H1 (cell line): ENCODE measurements at regions not wholly inside any gene's neighbourhood (a gene's known extent, or its start where the extent isn't known, plus 50 kb on each side); places are given as distances from the start of the nearest gene placed in this dataset.

ENCODE experiments used
- CTCF ChIA-PET: fragments of 300-600 bp; sonication (Branson Sonifier 250); formaldehyde crosslinking; loops from one replicate; lab custom pipeline; 2021; ENCODE audit not compliant: partially characterized antibody; lab: Charles Lee
- POLR2A ChIA-PET: fragments of 300-600 bp; sonication (Branson Sonifier 250); formaldehyde crosslinking; loops from one replicate; lab custom pipeline; 2021; ENCODE audit warnings: inconsistent platforms; ENCODE audit not compliant: partially characterized antibody; lab: Charles Lee
- DNase-seq, 2 experiments: peaks; one replicate each; pipeline versions ENCODE4 v3.0.0 to v3.0.0-alpha.2; 2010 to 2022; ENCODE audit warnings: low spot score in 2 of 2, low read depth in 1 of 2, mixed read lengths in 1 of 2
- FAIRE-seq: peaks from 2 replicates; lab custom pipeline; 2011; peaks lifted over from hg19 to GRCh38; lab: Jason Lieb, UNC
- H2AFZ ChIP-seq: 2 replicates; pipeline ENCODE4 v1.8.1; 2012; ENCODE audit warnings: low read length, inconsistent platforms
- H2AK5ac ChIP-seq: 2 replicates; pipeline ENCODE4 v1.6.1; 2013; ENCODE audit warnings: low read depth, low read length
- H2BK120ac ChIP-seq: replicated peaks from 2 replicates; pipeline ENCODE3; 2013; ENCODE audit warnings: low read depth, low read length, inconsistent platforms
- H2BK12ac ChIP-seq: 2 replicates; pipeline ENCODE4 v1.6.1; 2013; ENCODE audit warnings: low read depth, low read length
- H2BK15ac ChIP-seq: 2 replicates; pipeline ENCODE4 v1.6.1; 2013; ENCODE audit warnings: low read length
- H2BK20ac ChIP-seq: 2 replicates; pipeline ENCODE4 v1.6.1; 2013; ENCODE audit warnings: low read length
- H2BK5ac ChIP-seq: 2 replicates; pipeline ENCODE4 v1.6.1; 2013; ENCODE audit warnings: low read depth, low read length
- H3K14ac ChIP-seq: 2 replicates; pipeline ENCODE4 v1.6.1; 2013; ENCODE audit warnings: inconsistent platforms; ENCODE audit not compliant: insufficient read length
- H3K18ac ChIP-seq: 2 replicates; pipeline ENCODE4 v1.6.1; 2013; ENCODE audit warnings: low read length; ENCODE audit errors: extremely low read depth
- H3K23ac ChIP-seq: 2 replicates; pipeline ENCODE4 v1.6.1; 2013; ENCODE audit warnings: inconsistent platforms; ENCODE audit not compliant: insufficient read length
- H3K23me2 ChIP-seq: 2 replicates; pipeline ENCODE4 v1.6.1; 2013; ENCODE audit warnings: low read depth, low read length
- H3K27ac ChIP-seq: 2 replicates; pipeline ENCODE4 v1.6.1; 2011; ENCODE audit warnings: low read depth, low read length, inconsistent platforms
- H3K27me3 ChIP-seq, 4 experiments: replicated peaks in 1 of 4; 1 replicate in 1 of 4; 2 replicates in 3 of 4; pipeline versions ENCODE4 v1.6.1 to v1.8.1; 2011 to 2013; ENCODE audit warnings: low read length in 3 of 4, mild to moderate bottlenecking in 3 of 4, inconsistent platforms in 2 of 4, mixed read lengths in 2 of 4, moderate library complexity in 1 of 4; ENCODE audit not compliant: control insufficient read depth in 3 of 4, insufficient read depth in 3 of 4; ENCODE audit errors: extremely low read depth in 1 of 4
- H3K36me3 ChIP-seq, 4 experiments: 2 replicates each; pipeline versions ENCODE4 v1.6.1 to v1.8.1; 2011 to 2013; ENCODE audit warnings: mild to moderate bottlenecking in 4 of 4, low read length in 3 of 4, moderate library complexity in 2 of 4, control low read depth in 1 of 4, inconsistent platforms in 1 of 4; ENCODE audit not compliant: insufficient read depth in 4 of 4, control insufficient read depth in 2 of 4
- H3K4ac ChIP-seq: replicated peaks from 2 replicates; pipeline ENCODE3; 2013; ENCODE audit warnings: low read length, low read depth, mixed read lengths, inconsistent platforms; ENCODE audit not compliant: insufficient read length
- H3K4me1 ChIP-seq, 4 experiments: replicated peaks in 1 of 4; 1 replicate in 1 of 4; 2 replicates in 3 of 4; pipeline versions ENCODE4 v1.6.1 to v1.8.1; 2011 to 2013; ENCODE audit warnings: low read length in 3 of 4, inconsistent platforms in 2 of 4, mixed read lengths in 1 of 4; ENCODE audit not compliant: insufficient read depth in 4 of 4, control insufficient read depth in 3 of 4
- H3K4me2 ChIP-seq, 2 experiments: 2 replicates each; pipeline versions ENCODE4 v1.6.1 to v1.8.1; 2011 to 2013; ENCODE audit warnings: low read depth in 2 of 2, low read length in 2 of 2, control low read depth in 1 of 2, inconsistent platforms in 1 of 2, mild to moderate bottlenecking in 1 of 2; ENCODE audit not compliant: insufficient read depth in 1 of 2
- H3K4me3 ChIP-seq, 4 experiments: fragments of 200-600, 300-600 bp in 1 of 4; sonication (generic), shearing (Covaris generic), sonication (Bioruptor Twin) in 1 of 4; 2 replicates each; pipeline versions ENCODE4 v1.5.1 to v1.8.1; 2011 to 2016; ENCODE audit warnings: low read length in 4 of 4, low read depth in 3 of 4, control low read depth in 2 of 4, inconsistent platforms in 2 of 4, mild to moderate bottlenecking in 2 of 4, mixed read lengths in 1 of 4, moderate library complexity in 1 of 4; ENCODE audit not compliant: insufficient read depth in 2 of 4; ENCODE audit errors: extremely low read depth in 1 of 4
- H3K56ac ChIP-seq: replicated peaks from 2 replicates; pipeline ENCODE3; 2013; ENCODE audit warnings: low read depth, mild to moderate bottlenecking, mixed read lengths, low read length, inconsistent platforms; ENCODE audit not compliant: insufficient read length
- H3K79me1 ChIP-seq: 2 replicates; pipeline ENCODE4 v1.6.1; 2013; ENCODE audit warnings: low read depth, low read length, control low read depth
- H3K79me2 ChIP-seq, 2 experiments: 2 replicates each; pipeline versions ENCODE4 v1.6.1 to v1.8.1; 2012 to 2013; ENCODE audit warnings: low read length in 2 of 2, mild to moderate bottlenecking in 2 of 2, inconsistent platforms in 1 of 2; ENCODE audit not compliant: insufficient read depth in 2 of 2, control insufficient read depth in 1 of 2
- H3K9ac ChIP-seq, 4 experiments: replicated peaks in 1 of 4; 1 replicate in 1 of 4; 2 replicates in 3 of 4; pipeline versions ENCODE4 v1.6.1 to v1.8.1; 2011 to 2013; ENCODE audit warnings: low read depth in 3 of 4, low read length in 3 of 4, control low read depth in 2 of 4, mild to moderate bottlenecking in 2 of 4, moderate library complexity in 2 of 4, inconsistent platforms in 1 of 4; ENCODE audit errors: extremely low read depth in 1 of 4
- H3K9me3 ChIP-seq, 2 experiments: 2 replicates each; pipeline versions ENCODE4 v1.6.1 to v1.8.1; 2012 to 2013; ENCODE audit warnings: mild to moderate bottlenecking in 2 of 2, moderate library complexity in 2 of 2, control low read depth in 1 of 2, inconsistent platforms in 1 of 2, low read depth in 1 of 2, low read length in 1 of 2, mixed read lengths in 1 of 2; ENCODE audit not compliant: insufficient read depth in 2 of 2
- H4K20me1 ChIP-seq, 2 experiments: replicated peaks in 1 of 2; 2 replicates each; pipeline versions ENCODE3 to v1.8.1; 2011 to 2013; ENCODE audit warnings: inconsistent platforms in 2 of 2, low read length in 2 of 2, mild to moderate bottlenecking in 1 of 2; ENCODE audit not compliant: insufficient read depth in 2 of 2, control insufficient read depth in 1 of 2
- H4K5ac ChIP-seq: 2 replicates; pipeline ENCODE4 v1.6.1; 2013; ENCODE audit warnings: low read length, low read depth, mixed read lengths, inconsistent platforms; ENCODE audit not compliant: insufficient read length
- H4K8ac ChIP-seq: 2 replicates; pipeline ENCODE4 v1.8.0; 2013; ENCODE audit warnings: mild to moderate bottlenecking, moderate library complexity, low read length, inconsistent platforms; ENCODE audit not compliant: insufficient read depth; ENCODE audit errors: extremely low read depth
- H4K91ac ChIP-seq: replicated peaks from 2 replicates; pipeline ENCODE3; 2013; ENCODE audit warnings: low read length, mixed read lengths, inconsistent platforms; ENCODE audit not compliant: insufficient read length
- BRCA1 ChIP-seq: IDR thresholded peaks from 2 replicates; pipeline ENCODE4 v1.6.1; 2012; ENCODE audit warnings: low read depth, low read length, improper control_type of control experiment
- EZH2 ChIP-seq: fragments of 200-600 bp; sonication (generic); IDR thresholded peaks from 2 replicates; pipeline ENCODE4 v1.7.1; 2012; ENCODE audit warnings: low read depth, mild to moderate bottlenecking, moderate library complexity, low read length, inconsistent platforms; ENCODE audit not compliant: severe bottlenecking
- HDAC2 ChIP-seq, 2 experiments: fragments of 300-600 bp in 1 of 2; sonication (generic) in 1 of 2; IDR thresholded peaks; 2 replicates each; pipeline ENCODE4 v1.6.1; 2011 to 2012; ENCODE audit warnings: low read depth in 2 of 2, low read length in 2 of 2, mild to moderate bottlenecking in 2 of 2, moderate library complexity in 2 of 2, borderline replicate concordance in 1 of 2, inconsistent platforms in 1 of 2
- SP2 ChIP-seq: IDR thresholded peaks from 2 replicates; pipeline ENCODE4 v1.6.1; 2012; ENCODE audit warnings: mild to moderate bottlenecking, low read length, inconsistent platforms
- SRF ChIP-seq: IDR thresholded peaks from 2 replicates; pipeline ENCODE4 v1.6.1; 2011; ENCODE audit warnings: mild to moderate bottlenecking, low read depth, low read length, moderate library complexity
- WGBS, 2 experiments: shearing (Covaris generic) in 1 of 2; methylation state at CpG; one replicate each; pipeline versions ENCODE4 v1.1.6 to v1.1.7; 2013 to 2015; ENCODE audit warnings: low lambda C conversion rate in 2 of 2, mixed read lengths in 2 of 2, inconsistent platforms in 1 of 2, low coverage in 1 of 2, missing lambda C conversion rate in 1 of 2; ENCODE audit not compliant: insufficient replicate concordance in 2 of 2, insufficient coverage in 1 of 2, insufficient read length in 1 of 2; ENCODE audit errors: extremely low coverage in 1 of 2, missing lambda C conversion rate in 1 of 2; 5-methylcytosine and 5-hydroxymethylcytosine counted together
- TF ChIP-seq, protein P1 (sequence below): IDR thresholded peaks from 2 replicates; pipeline ENCODE4 v1.6.1; 2012; ENCODE audit warnings: inconsistent platforms

DNA sequence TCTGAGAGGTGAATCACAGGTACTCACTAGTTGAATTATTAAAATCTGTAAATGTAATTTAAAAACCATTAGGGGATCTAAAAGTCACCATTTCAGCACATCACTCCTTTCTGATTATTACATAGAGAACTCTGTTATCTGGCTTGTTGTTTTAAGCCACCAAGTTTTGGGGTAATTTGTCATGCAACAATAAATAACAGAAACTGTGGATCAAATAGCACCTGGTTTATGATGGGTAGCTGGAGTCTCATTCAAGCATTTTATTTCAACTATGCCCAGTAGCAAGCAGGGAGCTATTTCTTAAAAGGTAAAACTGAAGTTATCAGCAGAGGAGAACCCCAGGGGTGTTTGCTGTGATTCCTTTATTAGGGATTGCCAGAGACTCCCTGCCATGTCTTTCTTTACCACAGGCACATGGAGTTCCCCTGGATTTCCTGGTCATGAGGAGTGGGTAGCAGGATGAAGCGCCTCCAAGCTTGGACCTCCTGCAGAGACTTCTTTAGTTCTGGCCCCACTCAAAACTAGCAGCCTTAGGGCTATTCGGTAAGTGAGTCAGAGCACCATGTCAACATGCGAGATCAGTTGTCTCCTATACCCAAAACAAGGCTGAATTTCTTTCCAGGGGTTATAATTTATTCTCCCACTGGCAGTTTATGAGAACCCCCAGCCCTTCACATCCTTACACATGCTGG lies 179.2 kb downstream of the GIPC2 start:
- H4K20me1 ChIP-seq = no peaks in the 10 kb centered on the region
- 39% methylated on average over 3 of the region's 3 CpGs; no CpG with 5 or more reads in 1 of the 2 experiments for WGBS, 2 experiments
- FAIRE-seq = no peak
- 0 out of 4 replicates have a peak, but pooled peaks of 1 of the 2 experiments have one; percentile 11 for TF ChIP-seq HDAC2 (IDR thresholded peaks at IDR 0.05; ENCODE audit: borderline replicate concordance in 1 of 2, low read depth in 2 of 2, low read length in 2 of 2)
- TF ChIP-seq, protein P1, sequence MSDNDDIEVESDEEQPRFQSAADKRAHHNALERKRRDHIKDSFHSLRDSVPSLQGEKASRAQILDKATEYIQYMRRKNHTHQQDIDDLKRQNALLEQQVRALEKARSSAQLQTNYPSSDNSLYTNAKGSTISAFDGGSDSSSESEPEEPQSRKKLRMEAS = 0 out of 2 replicates have a peak, but pooled peaks have one; percentile 28
- no peak for TF ChIP-seq BRCA1
- no peak for TF ChIP-seq SRF
- TF ChIP-seq SP2 = no peak
- no peak for TF ChIP-seq EZH2

More for the DNA sequence above, 179.2 kb downstream of the GIPC2 start:
- DNase-seq = no peak
- H3K36me3 ChIP-seq = no peaks in the 10 kb centered on the region
- H3K4me3 ChIP-seq = no peak overlapping the region
- no peak overlapping the region for H3K27ac ChIP-seq
- no peak overlapping the region for H3K23ac ChIP-seq
- no peak overlapping the region for H3K18ac ChIP-seq
- H4K91ac ChIP-seq = no peak overlapping the region
- H3K4me2 ChIP-seq = peak overlapping the region in 1 of 2 experiments; percentile 32; a peak in 1 of 4 replicates
- ChIA-PET POLR2A (no interaction called here), CTCF (interaction anchor here (0.6 to 1.2 kb wide), 4 partner anchors 30 to 101 kb away, joined by 3 to 4 read pairs (median 4); no protein-coding TSS in a partner anchor)
- no peak overlapping the region for H2BK15ac ChIP-seq
- no peak overlapping the region for H3K56ac ChIP-seq
- no peak overlapping the region for H2BK5ac ChIP-seq
- no peak overlapping the region for H4K8ac ChIP-seq
- no peaks in the 10 kb centered on the region for H3K23me2 ChIP-seq
- no peak overlapping the region for H2AK5ac ChIP-seq
- H3K79me2 ChIP-seq = no peaks in the 10 kb centered on the region
- H3K9ac ChIP-seq = no peak overlapping the region
- no peak overlapping the region for H3K14ac ChIP-seq
- H3K4me1 ChIP-seq = peaks cover 0 to 5% (median 0%) of the 10 kb centered on the region in 4 experiments; a peak in 2 of 7 replicates
- H3K79me1 ChIP-seq = no peaks in the 10 kb centered on the region
- H3K9me3 ChIP-seq = 0 out of 4 replicates have a peak, but pooled peaks cover 0 to 2% of the 10 kb centered on the region in 2 experiments
- no peak overlapping the region for H2BK20ac ChIP-seq
- H2BK120ac ChIP-seq = no peak overlapping the region
- no peak overlapping the region for H2BK12ac ChIP-seq
- H4K5ac ChIP-seq = no peak overlapping the region
- H3K27me3 ChIP-seq = peaks cover 0 to 7% (median 1%) of the 10 kb centered on the region in 4 experiments; a peak in 3 of 7 replicates
- no peak overlapping the region for H2AFZ ChIP-seq
- H3K4ac ChIP-seq = no peak overlapping the region
